Uterus (tissue), 2 donors: ENCODE measurements at regions not wholly inside any gene's neighbourhood (a gene's known extent, or its start where the extent isn't known, plus 50 kb on each side); places are given as distances from the start of the nearest gene placed in this dataset.

Experiments used
- POLR2A ChIP-seq, 2 donors: fragments of 450-650 bp; IDR thresholded peaks; one replicate each; pipeline ENCODE4 v1.6.1; 2016; ENCODE audit warnings: antibody characterized with exemption in 2 of 2, mild to moderate bottlenecking in 1 of 2, moderate library complexity in 1 of 2
- TF ChIP-seq, protein P1 (sequence below), 4 experiments: fragments of 200-600 bp in 2 of 4; fragments of 450-650 bp in 2 of 4; sonication (generic) in 2 of 4; IDR thresholded peaks; one replicate each; pipeline ENCODE4 v1.5.1; 2016 to 2019; ENCODE audit warnings: antibody characterized with exemption in 4 of 4, mild to moderate bottlenecking in 2 of 4, moderate library complexity in 1 of 4

DNA sequence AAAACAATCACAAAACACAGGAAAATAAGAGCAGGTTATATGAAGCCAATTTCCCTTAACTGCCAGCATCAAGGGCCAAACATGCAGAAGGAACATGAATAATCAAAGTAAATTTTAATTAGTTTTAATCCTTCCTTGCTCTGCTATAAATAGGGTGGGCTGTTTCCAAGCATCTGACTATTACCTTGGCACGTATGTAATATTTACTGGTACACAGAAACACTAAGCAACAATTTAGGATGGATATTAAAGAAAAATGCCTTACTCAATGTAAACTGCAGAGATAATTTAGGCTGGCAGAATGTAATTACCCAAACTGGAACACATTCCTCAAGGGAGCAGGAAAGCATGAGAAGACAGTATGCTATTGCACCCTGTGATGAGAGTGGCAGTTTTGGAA, 468.2 kb downstream of the TDRD15 start:
- TF ChIP-seq, protein P1, sequence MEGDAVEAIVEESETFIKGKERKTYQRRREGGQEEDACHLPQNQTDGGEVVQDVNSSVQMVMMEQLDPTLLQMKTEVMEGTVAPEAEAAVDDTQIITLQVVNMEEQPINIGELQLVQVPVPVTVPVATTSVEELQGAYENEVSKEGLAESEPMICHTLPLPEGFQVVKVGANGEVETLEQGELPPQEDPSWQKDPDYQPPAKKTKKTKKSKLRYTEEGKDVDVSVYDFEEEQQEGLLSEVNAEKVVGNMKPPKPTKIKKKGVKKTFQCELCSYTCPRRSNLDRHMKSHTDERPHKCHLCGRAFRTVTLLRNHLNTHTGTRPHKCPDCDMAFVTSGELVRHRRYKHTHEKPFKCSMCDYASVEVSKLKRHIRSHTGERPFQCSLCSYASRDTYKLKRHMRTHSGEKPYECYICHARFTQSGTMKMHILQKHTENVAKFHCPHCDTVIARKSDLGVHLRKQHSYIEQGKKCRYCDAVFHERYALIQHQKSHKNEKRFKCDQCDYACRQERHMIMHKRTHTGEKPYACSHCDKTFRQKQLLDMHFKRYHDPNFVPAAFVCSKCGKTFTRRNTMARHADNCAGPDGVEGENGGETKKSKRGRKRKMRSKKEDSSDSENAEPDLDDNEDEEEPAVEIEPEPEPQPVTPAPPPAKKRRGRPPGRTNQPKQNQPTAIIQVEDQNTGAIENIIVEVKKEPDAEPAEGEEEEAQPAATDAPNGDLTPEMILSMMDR (IDR thresholded peaks at IDR 0.05), result no peak
- no peak for TF ChIP-seq POLR2A (IDR thresholded peaks at IDR 0.05)
